ENCODE measurements at regions not wholly inside any gene's neighbourhood (a gene's known extent, or its start where the extent isn't known, plus 50 kb on each side); places are given as distances from the start of the nearest gene placed in this dataset.

DNA sequence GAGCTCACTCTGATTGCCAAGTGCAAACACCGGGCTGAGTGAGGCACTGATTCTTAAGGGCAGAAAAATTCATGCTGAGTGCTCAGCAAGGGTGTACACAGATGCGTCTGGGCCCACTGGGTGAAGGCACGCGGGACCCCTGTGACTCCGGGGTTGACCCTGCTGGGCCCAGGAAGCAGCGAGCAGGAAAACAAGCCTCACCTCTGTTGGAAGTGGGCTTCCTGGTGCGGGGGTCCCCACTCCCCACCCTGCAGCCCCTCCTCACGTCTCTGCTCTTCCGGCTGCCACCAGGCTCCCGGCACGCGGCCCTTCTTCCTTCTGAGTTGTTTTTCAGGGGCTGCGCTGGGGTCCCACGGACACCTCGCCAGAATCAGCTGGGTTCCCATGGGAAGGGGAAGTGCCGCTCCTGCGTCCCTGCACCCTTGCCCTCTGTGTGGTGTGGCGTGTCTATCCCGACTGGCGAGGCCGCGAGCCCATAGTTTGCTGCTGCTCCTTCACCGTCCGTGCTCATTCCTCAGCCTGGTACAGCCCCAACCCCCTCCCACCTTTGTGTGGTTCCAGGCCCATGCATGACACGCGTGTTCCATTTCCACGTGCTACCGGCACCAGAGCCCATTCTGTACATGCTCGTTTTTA lies 80.6 kb upstream of the BHLHE23 start:
- Histone ChIP-seq H3K4me1 (replicated peaks in 1 of 2; ENCODE audit: control insufficient read depth in 2 of 2, insufficient read depth in 2 of 2, low read length in 2 of 2) (peaks cover 0 to 5% of the 10 kb centered on the region in 2 experiments; a peak in 1 of 5 replicates), H3K4me2 (ENCODE audit: insufficient read depth, low read length) (no peak overlapping the region), H3K9me3 (replicated peaks; ENCODE audit: control insufficient read depth, insufficient read depth, low read depth, low read length) (no peaks in the 10 kb centered on the region), H3K9me1 (ENCODE audit: control insufficient read depth, insufficient read depth, low read length) (no peaks in the 10 kb centered on the region), H2AFZ (ENCODE audit: low read depth, low read length) (no peak overlapping the region), H3K79me2 (ENCODE audit: control insufficient read depth, insufficient read depth, low read length) (no peaks in the 10 kb centered on the region), H3K4me3 (no peak overlapping the region), H3K27ac (ENCODE audit: extremely low read depth, low read depth, low read length) (no peak overlapping the region), H3K36me3 (ENCODE audit: control insufficient read depth, insufficient read depth, low read length) (no peaks in the 10 kb centered on the region), H3K9ac (ENCODE audit: insufficient read depth in 1 of 2, low read depth in 2 of 2, low read length in 2 of 2) (no peak overlapping the region), H3K27me3 (ENCODE audit: control insufficient read depth in 2 of 2, insufficient read depth in 2 of 2, low read length in 2 of 2) (peaks cover 46 to 98% of the 10 kb centered on the region in 2 experiments), H4K20me1 (replicated peaks; ENCODE audit: control insufficient read depth, insufficient read depth, low read length) (peaks cover 21% of the 10 kb centered on the region; the same call in 1 of the 2 replicates)
- intact Hi-C loops (cut with micrococcal nuclease): no loop called here
- ATAC-seq (no peak), FAIRE-seq (no peak), DNase-seq (ENCODE audit: extremely low read depth in 1 of 4, low spot score in 3 of 4) (no peak)
- BruUV-seq (replicated peaks): no TSS peak
- ChIA-PET POLR2A (interaction anchor here (0.7 kb wide), 1 partner anchor 49 kb away, joined by 3 read pairs; no protein-coding TSS in a partner anchor), CTCF (ENCODE audit: low intra/inter-chr PET ratio) (no interaction called here)
- in situ Hi-C loops (cut with MboI): no loop called here
- under 1% methylated on average over 24 of the region's 29 CpGs for WGBS (ENCODE audit: insufficient coverage, low coverage, missing lambda C conversion rate)
- TF ChIP-seq PML (IDR thresholded peaks at IDR 0.05; ENCODE audit: low read length) (no peak), ZNF12 (CRISPR knock-in tag; IDR thresholded peaks at IDR 0.05) (no peak), GABPB2 (CRISPR knock-in tag; conservative IDR thresholded peaks at IDR 0.05) (no peak), CREB1 (IDR thresholded peaks at IDR 0.05) (no peak), CREB1 (CRISPR knock-in tag; IDR thresholded peaks at IDR 0.05) (no peak), NUFIP1 (IDR thresholded peaks at IDR 0.05; ENCODE audit: partially characterized antibody) (no peak), ZNF23 (CRISPR knock-in tag; IDR thresholded peaks at IDR 0.05) (no peak), HES1 (IDR thresholded peaks at IDR 0.05; ENCODE audit: low read depth) (no peak), ZNF408 (CRISPR knock-in tag; IDR thresholded peaks at IDR 0.05; ENCODE audit: low read depth) (no peak), HEY1 (CRISPR knock-in tag; IDR thresholded peaks at IDR 0.05; ENCODE audit: borderline replicate concordance) (no peak), ELK1 (CRISPR knock-in tag; IDR thresholded peaks at IDR 0.05) (no peak), ZNF431 (CRISPR knock-in tag; IDR thresholded peaks at IDR 0.05) (no peak), CREB3 (tag; conservative IDR thresholded peaks at IDR 0.05; ENCODE audit: low read depth) (no peak)
- TF ChIP-seq, protein P1, sequence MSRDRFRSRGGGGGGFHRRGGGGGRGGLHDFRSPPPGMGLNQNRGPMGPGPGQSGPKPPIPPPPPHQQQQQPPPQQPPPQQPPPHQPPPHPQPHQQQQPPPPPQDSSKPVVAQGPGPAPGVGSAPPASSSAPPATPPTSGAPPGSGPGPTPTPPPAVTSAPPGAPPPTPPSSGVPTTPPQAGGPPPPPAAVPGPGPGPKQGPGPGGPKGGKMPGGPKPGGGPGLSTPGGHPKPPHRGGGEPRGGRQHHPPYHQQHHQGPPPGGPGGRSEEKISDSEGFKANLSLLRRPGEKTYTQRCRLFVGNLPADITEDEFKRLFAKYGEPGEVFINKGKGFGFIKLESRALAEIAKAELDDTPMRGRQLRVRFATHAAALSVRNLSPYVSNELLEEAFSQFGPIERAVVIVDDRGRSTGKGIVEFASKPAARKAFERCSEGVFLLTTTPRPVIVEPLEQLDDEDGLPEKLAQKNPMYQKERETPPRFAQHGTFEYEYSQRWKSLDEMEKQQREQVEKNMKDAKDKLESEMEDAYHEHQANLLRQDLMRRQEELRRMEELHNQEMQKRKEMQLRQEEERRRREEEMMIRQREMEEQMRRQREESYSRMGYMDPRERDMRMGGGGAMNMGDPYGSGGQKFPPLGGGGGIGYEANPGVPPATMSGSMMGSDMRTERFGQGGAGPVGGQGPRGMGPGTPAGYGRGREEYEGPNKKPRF (IDR thresholded peaks at IDR 0.05; ENCODE audit: low read depth, low read length): no peak
- TF ChIP-seq, protein P2, sequence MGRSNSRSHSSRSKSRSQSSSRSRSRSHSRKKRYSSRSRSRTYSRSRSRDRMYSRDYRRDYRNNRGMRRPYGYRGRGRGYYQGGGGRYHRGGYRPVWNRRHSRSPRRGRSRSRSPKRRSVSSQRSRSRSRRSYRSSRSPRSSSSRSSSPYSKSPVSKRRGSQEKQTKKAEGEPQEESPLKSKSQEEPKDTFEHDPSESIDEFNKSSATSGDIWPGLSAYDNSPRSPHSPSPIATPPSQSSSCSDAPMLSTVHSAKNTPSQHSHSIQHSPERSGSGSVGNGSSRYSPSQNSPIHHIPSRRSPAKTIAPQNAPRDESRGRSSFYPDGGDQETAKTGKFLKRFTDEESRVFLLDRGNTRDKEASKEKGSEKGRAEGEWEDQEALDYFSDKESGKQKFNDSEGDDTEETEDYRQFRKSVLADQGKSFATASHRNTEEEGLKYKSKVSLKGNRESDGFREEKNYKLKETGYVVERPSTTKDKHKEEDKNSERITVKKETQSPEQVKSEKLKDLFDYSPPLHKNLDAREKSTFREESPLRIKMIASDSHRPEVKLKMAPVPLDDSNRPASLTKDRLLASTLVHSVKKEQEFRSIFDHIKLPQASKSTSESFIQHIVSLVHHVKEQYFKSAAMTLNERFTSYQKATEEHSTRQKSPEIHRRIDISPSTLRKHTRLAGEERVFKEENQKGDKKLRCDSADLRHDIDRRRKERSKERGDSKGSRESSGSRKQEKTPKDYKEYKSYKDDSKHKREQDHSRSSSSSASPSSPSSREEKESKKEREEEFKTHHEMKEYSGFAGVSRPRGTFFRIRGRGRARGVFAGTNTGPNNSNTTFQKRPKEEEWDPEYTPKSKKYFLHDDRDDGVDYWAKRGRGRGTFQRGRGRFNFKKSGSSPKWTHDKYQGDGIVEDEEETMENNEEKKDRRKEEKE (IDR thresholded peaks at IDR 0.05; ENCODE audit: borderline replicate concordance in 1 of 2, control insufficient read depth in 1 of 2, low read depth in 2 of 2, low read length in 1 of 2): no peak

Measured in K562 (cell line).